Dendritic cell treated with granulocyte-macrophage colony-stimulating factor and Interleukin-4, amounts not matched to agents 40 ng/mL and 50 ng/mL, for 4 days (primary cell): ENCODE measurements at regions not wholly inside any gene's neighbourhood (a gene's known extent, or its start where the extent isn't known, plus 50 kb on each side); places are given as distances from the start of the nearest gene placed in this dataset.
"Not testable (repeated sequence)": the region's sequence is repeated elsewhere in the genome, so short reads cannot be mapped to it uniquely, and the experiment has no call there.

Source experiments
- H3K27ac Mint-ChIP-seq: one replicate; pipeline ENCODE4 v1.8.0; 2022; ENCODE audit warnings: mild to moderate bottlenecking, mixed read lengths
- H3K27me3 Mint-ChIP-seq: one replicate; pipeline ENCODE4 v1.8.0; 2022; ENCODE audit warnings: mild to moderate bottlenecking, mixed read lengths
- H3K36me3 Mint-ChIP-seq: one replicate; pipeline ENCODE4 v1.8.0; 2022; ENCODE audit warnings: low read depth, mixed read lengths
- H3K4me1 Mint-ChIP-seq: one replicate; pipeline ENCODE4 v1.8.0; 2022; ENCODE audit warnings: low read depth, mixed read lengths
- H3K4me3 Mint-ChIP-seq: one replicate; pipeline ENCODE4 v1.8.0; 2022; ENCODE audit warnings: mild to moderate bottlenecking, moderate library complexity, mixed read lengths
- H3K9me3 Mint-ChIP-seq: one replicate; pipeline ENCODE4 v1.8.0; 2022; ENCODE audit warnings: mixed read lengths
- intact Hi-C: fragments of 100-400 bp; cut with micrococcal nuclease; formaldehyde crosslinking; loops from one replicate; pipeline ENCODE4 v1.15.0; 2022

DNA sequence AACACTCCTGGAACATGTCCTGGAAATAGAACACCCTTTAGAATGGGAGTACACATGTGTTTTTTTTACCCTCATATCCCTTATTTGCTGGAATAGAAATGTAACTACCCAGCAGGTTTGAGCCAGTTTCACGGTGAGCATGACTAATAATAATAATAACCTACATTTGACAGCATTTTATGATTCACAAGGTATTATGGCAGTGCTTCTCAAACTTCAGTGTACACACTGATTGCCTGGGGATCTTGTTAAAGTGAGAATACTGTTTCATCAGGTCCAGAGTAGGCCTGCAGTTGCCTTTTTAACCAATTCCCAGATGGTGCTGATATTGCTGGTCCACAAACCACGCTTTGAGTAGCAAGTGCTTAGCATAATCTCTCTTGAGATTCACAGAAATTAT, 63.9 kb downstream of the NFKBIZ start:
- no peak overlapping the region for H3K4me3 Mint-ChIP-seq
- H3K36me3 Mint-ChIP-seq, result no peaks in the 10 kb centered on the region
- H3K9me3 Mint-ChIP-seq, result peaks cover 10% of the 10 kb centered on the region
- H3K27me3 Mint-ChIP-seq, result peaks cover 12% of the 10 kb centered on the region
- intact Hi-C loops, result no loop called here
- no peaks in the 10 kb centered on the region for H3K4me1 Mint-ChIP-seq
- H3K27ac Mint-ChIP-seq, result no peak overlapping the region

DNA sequence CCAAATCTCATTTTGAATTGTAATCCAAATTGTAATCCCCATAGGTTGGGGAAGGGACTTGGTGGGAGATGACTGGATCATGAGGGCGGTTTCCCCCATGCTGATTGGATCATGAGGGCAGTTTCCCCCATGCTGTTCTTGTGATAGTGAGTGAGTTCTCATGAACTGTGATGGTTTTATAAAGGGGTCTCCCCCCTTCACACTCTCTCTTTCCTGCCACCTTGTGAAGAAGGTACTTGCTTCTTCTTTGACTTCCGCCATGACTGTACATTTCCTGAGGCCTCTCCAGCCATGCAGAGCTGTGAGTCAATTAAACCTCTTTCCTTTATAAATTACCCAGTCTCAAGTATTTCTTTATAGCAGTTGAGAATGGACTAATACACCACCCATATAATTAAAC, 68.4 kb downstream of the NFKBIZ start:
- H3K4me3 Mint-ChIP-seq, H3K36me3 Mint-ChIP-seq, H3K27ac Mint-ChIP-seq, H3K4me1 Mint-ChIP-seq, H3K27me3 Mint-ChIP-seq, intact Hi-C loops: not testable (repeated sequence)
- peaks cover 10% of the 10 kb centered on the region for H3K9me3 Mint-ChIP-seq

DNA sequence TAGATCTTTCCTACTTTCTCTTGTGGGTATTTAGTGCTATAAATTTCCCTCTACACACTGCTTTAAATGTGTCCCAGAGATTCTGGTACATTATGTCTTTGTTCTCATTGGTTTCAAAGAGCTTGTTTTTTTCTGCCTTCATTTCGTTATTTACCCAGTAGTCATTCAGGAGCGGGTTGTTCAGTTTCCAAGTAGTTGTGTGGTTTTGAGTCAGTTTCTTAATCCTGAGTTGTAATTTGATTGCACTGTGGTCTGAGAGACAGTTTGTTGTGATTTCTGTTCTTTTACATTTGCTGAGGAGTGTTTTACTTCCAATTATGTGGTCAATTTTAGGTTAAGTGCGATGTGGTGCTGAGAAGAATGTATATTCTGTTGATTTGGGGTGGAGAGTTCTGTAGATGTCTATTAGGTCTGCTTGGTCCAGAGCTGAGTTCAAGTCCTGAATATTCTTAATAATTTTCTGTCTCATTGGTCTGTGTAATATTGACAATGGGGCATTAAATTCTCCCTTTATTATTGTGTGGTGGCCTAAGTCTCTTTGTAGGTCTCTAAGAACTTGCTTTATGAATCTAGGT, 72.9 kb downstream of the NFKBIZ start:
- Mint-ChIP-seq H3K4me1 (peaks cover 15% of the 10 kb centered on the region), H3K27me3 (peaks cover 17% of the 10 kb centered on the region)
- H3K4me3 Mint-ChIP-seq, H3K9me3 Mint-ChIP-seq, H3K27ac Mint-ChIP-seq, H3K36me3 Mint-ChIP-seq, intact Hi-C loops: not testable (repeated sequence)

DNA sequence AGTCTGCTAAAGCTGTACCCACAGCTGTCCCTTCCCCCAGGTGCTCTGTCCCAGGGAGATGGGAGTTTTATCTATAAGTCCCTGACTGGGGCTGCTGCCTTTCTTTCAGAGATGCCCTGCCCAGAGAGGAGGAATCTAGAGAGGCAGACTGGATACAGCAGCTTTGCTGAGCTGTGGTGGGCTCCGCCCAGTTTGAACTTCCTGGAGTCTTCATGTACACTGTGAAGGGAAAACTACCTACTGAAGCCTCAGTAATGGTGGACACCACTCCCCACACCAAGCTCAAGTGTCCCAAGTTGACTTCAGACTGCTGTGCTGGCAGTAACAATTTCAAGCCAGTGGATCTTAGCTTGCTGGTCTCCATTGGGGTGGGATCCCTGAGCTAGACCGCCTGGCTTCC, 75.3 kb downstream of the NFKBIZ start:
- H3K27ac Mint-ChIP-seq, H3K4me3 Mint-ChIP-seq, intact Hi-C loops, H3K36me3 Mint-ChIP-seq, H3K9me3 Mint-ChIP-seq: not testable (repeated sequence)
- Mint-ChIP-seq H3K4me1 (peaks cover 15% of the 10 kb centered on the region), H3K27me3 (peaks cover 17% of the 10 kb centered on the region)

DNA sequence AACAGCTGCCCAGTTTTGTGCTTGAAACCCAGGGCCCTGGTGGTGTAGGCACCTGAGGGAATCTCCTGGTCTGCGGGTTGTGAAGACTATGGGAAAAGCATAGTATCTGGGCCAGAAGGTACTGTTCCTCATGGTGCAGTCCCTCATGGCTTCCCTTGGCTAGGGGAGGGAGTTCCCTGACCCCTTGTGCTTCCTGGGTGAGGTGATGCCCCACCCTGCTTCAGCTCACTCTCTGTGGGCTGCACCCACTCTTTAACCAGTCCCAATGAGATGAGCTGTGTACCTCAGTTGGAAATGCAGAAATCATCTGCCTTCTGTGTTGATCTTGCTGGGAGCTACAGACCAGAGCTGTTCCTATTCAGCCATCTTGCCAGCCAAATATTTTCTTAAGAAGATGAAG, 75.8 kb downstream of the NFKBIZ start:
- intact Hi-C loops, H3K4me3 Mint-ChIP-seq: not testable (repeated sequence)
- H3K4me1 Mint-ChIP-seq, result peaks cover 15% of the 10 kb centered on the region

DNA sequence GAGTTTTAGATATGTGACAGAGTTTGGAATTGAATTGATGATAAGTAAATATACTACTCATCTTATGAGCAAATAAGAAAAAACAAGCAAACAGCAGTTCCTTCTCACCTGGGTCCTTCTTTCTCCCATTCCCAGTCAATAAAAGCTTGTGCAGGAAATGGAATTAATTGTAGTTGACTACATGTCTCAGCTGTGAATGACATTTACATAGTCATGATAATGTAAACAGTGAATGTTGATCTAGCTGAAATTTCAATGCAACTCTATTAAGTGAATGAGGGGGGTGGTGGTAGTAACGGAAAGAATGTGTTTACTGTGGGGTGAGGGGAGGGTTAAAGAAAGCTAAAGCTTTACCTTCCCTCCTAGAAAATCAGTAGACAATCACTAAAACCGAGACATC, 76.2 kb downstream of the NFKBIZ start:
- no peak overlapping the region for H3K27ac Mint-ChIP-seq
- H3K4me3 Mint-ChIP-seq, result no peak overlapping the region
- H3K9me3 Mint-ChIP-seq, result no peaks in the 10 kb centered on the region

More for the DNA sequence above, 75.8 kb downstream of the NFKBIZ start:
- peaks cover 17% of the 10 kb centered on the region for H3K27me3 Mint-ChIP-seq
- not testable (repeated sequence) for H3K27ac Mint-ChIP-seq, H3K36me3 Mint-ChIP-seq, H3K9me3 Mint-ChIP-seq

DNA sequence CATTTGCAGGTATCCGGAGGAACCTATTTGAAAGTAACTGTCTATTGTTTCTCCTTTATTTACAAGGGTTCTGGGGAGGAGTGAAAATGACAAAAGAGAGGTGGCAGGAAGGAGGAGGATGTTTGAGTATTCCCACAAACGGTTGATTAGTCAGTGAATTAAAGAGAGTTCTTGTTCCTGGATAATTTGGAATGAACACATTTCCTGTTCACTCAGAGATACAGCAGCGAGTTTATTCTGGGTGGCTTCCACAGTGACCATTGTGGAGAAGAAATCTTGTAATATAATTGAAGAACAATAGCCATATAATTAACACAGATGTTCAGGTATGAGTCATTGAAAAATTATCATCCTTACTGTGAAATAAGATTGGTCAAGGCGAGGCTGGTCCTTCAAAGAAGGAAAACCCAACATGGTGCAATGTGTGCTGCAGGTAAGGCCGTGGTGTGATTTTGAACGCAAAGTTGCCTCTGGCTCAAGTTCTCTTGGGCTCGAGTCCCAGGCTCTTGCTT, 77.3 kb downstream of the NFKBIZ start:
- Mint-ChIP-seq H3K4me3 (no peak overlapping the region), H3K27ac (no peak overlapping the region), H3K27me3 (peaks cover 17% of the 10 kb centered on the region), H3K4me1 (peaks cover 15% of the 10 kb centered on the region), H3K9me3 (no peaks in the 10 kb centered on the region), H3K36me3 (no peaks in the 10 kb centered on the region)
- intact Hi-C loops, result no loop called here

More for the DNA sequence above, 76.2 kb downstream of the NFKBIZ start:
- H3K27me3 Mint-ChIP-seq, result peaks cover 17% of the 10 kb centered on the region
- H3K36me3 Mint-ChIP-seq, result no peaks in the 10 kb centered on the region
- intact Hi-C loops, result no loop called here
- H3K4me1 Mint-ChIP-seq, result peaks cover 15% of the 10 kb centered on the region

DNA sequence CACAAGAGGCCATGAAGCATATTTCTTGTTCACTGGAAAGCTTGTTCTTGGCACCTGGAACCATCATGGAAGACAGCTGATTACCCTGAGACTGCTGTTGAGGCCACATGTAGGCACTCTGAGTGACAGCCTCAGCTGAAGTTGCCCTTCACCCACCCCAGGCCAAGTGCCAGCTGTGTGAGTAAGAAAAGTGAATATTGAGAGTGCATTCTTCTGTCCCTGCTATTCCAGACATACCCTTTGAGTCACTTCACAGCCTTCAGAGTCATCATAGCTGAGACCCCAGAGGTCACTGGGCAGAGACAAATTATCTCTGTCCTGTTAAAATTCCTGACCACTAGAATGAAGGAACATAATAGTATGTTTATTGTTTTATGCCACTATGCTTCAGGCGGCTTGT, 79.6 kb downstream of the NFKBIZ start:
- no peak overlapping the region for H3K4me3 Mint-ChIP-seq
- H3K9me3 Mint-ChIP-seq, result no peaks in the 10 kb centered on the region
- no peaks in the 10 kb centered on the region for H3K36me3 Mint-ChIP-seq
- H3K4me1 Mint-ChIP-seq, result peaks cover 29% of the 10 kb centered on the region
- no peak overlapping the region for H3K27ac Mint-ChIP-seq
- peaks cover 12% of the 10 kb centered on the region for H3K27me3 Mint-ChIP-seq
- intact Hi-C loops, result no loop called here

DNA sequence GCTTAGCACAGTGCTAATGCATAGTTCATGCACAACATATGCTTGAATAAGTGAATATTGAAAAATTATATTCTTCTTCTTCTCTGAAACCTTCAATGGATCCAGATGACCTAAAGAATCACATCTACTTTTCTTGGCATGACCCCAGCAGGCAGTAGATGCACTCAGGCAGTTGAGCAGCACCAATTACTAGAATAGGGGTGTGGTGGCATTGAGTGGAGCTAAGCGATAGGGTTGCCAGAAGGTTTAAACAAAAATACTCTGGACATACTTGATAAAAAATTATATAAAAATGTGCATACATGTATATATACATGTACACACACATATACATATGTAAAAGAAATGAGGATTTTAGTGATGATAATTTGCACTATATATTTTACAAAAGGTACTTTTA, 81.8 kb downstream of the NFKBIZ start:
- peaks cover 27% of the 10 kb centered on the region for H3K4me1 Mint-ChIP-seq
- intact Hi-C loops, result loop anchor here (10.0 kb wide), 1 partner anchor 56 kb away; no protein-coding TSS in a partner anchor
- H3K4me3 Mint-ChIP-seq, result no peak overlapping the region
- no peaks in the 10 kb centered on the region for H3K9me3 Mint-ChIP-seq
- peaks cover 11% of the 10 kb centered on the region for H3K27me3 Mint-ChIP-seq
- no peaks in the 10 kb centered on the region for H3K36me3 Mint-ChIP-seq
- no peak overlapping the region for H3K27ac Mint-ChIP-seq

DNA sequence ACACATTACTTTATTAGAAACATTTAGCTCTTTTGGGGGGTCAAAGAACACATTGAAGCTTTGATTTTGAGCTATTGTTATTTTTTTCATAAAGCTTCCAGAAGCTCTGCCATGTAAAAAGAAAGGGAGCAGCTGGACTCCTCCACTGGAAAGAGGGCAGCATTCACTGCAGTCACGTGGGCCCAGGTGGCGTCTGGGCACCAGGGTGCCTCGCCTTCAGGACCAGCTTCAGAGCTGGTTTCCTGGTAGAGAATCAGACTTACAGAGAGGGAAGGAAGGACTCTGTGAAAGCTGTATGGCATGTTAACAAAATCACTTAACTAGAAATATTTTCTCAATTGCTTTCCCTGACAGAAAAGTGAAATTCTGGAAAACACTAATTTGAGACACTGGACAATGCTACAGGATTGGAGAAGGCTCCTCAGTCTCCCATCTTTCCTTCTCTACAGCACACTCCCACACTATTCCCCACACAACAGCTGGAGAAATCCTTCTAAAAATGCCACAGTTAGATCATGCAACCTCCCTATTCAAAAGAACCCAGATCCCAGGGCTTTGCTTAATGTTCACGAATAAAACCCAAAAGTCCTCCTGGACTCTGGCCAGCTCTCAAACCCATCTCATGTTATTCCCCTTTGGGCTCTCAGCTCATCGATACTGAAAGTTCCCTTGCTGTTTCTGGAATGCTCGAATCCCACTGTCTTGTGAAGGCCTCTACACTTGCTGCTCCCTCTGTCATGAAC, 83.2 kb downstream of the NFKBIZ start:
- Mint-ChIP-seq H3K36me3 (no peaks in the 10 kb centered on the region), H3K27ac (peak overlapping the region; percentile 30), H3K9me3 (no peaks in the 10 kb centered on the region), H3K4me1 (peaks cover 34% of the 10 kb centered on the region), H3K4me3 (no peak overlapping the region), H3K27me3 (peaks cover 11% of the 10 kb centered on the region)
- intact Hi-C loops, result loop anchor here (10.0 kb wide), 1 partner anchor 58 kb away; no protein-coding TSS in a partner anchor

DNA sequence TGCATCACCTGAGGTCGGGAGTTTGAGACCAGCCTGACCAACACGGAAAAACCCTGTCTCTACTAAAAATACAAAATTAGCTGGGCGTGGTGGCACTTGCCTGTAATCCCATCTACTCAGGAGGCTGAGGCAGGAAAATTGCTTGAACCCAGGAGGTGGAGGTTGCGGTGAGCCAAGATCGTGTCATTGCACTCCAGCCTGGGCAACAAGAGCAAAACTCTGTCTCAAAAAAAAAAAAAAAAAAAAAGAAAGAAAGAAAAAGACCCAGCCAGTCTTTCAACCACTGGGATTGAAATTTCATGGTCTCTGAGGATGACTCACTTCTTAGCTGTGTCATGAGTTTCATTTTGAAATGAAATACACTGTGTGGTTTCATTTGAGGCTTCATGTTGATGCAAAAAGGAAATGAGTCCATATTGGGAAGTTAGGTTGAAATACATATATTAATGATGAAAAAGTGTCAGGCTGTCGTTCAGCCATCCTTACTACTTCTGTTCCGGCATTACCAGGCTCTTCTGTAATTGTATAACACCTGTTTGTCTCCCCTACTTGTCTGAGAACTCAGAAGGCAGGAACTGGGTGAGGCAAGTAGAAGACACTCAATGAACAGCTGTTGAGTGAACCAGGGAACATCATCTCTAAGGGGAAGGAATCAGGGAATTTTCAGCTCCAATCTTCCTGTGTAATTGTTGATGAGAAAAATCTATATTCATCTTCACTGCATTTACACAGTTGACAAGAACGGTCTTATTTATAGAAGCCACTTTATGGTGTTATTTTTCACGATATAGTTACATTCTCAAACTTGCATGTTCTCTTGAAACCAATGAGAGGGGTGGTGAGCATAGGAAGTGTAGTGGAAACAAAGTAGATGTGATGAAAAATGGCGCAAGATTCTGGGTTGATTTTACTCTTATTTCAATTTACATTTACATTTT, 87.4 kb downstream of the NFKBIZ start:
- intact Hi-C loops, result loop anchor here (10.0 kb wide), 1 partner anchor 62 kb away; no protein-coding TSS in a partner anchor
- H3K4me3 Mint-ChIP-seq, result no peak overlapping the region
- H3K36me3 Mint-ChIP-seq, result no peaks in the 10 kb centered on the region
- peaks cover 34% of the 10 kb centered on the region for H3K4me1 Mint-ChIP-seq
- peak overlapping the region; percentile 61 for H3K27ac Mint-ChIP-seq
- no peaks in the 10 kb centered on the region for H3K9me3 Mint-ChIP-seq
- H3K27me3 Mint-ChIP-seq, result peaks cover 11% of the 10 kb centered on the region

DNA sequence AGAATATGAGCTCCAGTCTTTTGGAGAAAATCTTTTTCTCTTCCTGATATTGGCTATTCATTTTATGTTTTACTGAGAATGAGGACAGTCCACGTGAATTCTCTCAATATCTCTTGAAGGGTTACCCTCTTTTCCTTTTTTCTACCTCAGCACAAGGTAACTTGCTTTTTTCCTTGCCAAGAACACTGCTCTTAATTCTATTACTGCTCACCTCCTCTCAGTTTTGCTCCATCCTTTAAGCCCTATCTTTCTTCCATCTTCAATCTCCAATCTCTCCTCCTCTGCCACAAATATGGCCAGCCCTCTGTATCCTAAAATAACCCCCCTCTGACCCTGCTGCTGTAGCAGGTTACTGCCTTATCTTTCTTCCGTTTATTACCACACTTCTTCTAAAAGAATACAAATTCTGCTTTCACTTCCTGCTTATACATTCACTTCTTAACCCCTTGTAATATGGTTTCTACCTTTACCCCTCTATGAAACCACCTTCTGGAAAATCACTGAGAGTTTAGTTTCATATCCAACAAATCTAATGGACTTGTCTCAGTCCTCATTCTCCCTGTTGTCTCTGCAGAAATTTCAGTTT, 89.0 kb downstream of the NFKBIZ start:
- no peak overlapping the region for H3K27ac Mint-ChIP-seq
- no peaks in the 10 kb centered on the region for H3K36me3 Mint-ChIP-seq
- intact Hi-C loops, result loop anchor here (10.0 kb wide), 1 partner anchor 64 kb away; no protein-coding TSS in a partner anchor
- peaks cover 24% of the 10 kb centered on the region for H3K4me1 Mint-ChIP-seq
- no peaks in the 10 kb centered on the region for H3K9me3 Mint-ChIP-seq
- peaks cover 2% of the 10 kb centered on the region for H3K27me3 Mint-ChIP-seq
- no peak overlapping the region for H3K4me3 Mint-ChIP-seq

DNA sequence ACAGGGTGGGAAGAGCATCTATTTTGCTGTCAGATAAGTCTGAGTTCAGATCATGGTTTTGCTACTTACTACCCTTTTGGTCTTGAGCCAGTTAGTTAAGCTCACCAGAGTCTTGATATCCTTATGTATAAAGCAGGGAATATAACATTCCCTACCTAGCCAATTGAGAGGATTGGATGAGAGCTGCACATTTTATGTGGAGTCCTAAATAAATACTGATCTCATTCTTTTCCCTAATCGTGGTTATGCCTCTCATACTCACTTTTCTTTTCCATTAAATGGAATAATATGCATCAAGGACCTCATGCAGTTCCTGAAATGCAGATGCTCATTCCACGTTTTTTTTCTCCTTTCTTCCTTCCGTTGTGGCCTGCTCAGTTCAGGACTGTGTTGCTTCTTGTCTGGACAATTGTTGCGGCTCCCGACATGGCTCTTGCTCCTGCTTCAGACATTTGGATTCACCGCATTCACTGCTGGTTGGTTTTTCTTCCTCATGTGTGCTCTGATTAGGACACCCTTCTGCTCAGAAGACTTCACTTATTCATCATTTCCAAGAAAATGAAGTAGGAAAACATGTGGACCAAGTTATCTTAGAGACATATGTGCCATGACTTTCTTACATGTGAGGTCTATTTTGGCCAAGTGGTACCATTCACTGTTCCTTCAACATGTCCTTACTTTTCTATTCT, 90.2 kb downstream of the NFKBIZ start:
- no peaks in the 10 kb centered on the region for H3K27me3 Mint-ChIP-seq
- intact Hi-C loops, result loop anchor here (5.0 to 10.0 kb wide), 2 partner anchors 65 to 87 kb away; no protein-coding TSS in a partner anchor
- no peaks in the 10 kb centered on the region for H3K36me3 Mint-ChIP-seq

More for the DNA sequence above, 90.2 kb downstream of the NFKBIZ start:
- Mint-ChIP-seq H3K9me3 (no peaks in the 10 kb centered on the region), H3K4me3 (no peak overlapping the region), H3K27ac (no peak overlapping the region), H3K4me1 (peaks cover 15% of the 10 kb centered on the region)
